Natural killer cell (primary cell): ENCODE measurements at regions not wholly inside any gene's neighbourhood (a gene's known extent, or its start where the extent isn't known, plus 50 kb on each side); places are given as distances from the start of the nearest gene placed in this dataset.

Experiments used
- ATAC-seq, 3 donors: fragments of 150-1000 bp in 2 of 3; fragments of 200-7000 bp in 1 of 3; cut with Tn5 transposase; 1 replicate in 1 of 3; 2 replicates in 2 of 3; pipeline ENCODE4 v1.10.0; 2021; ENCODE audit warnings: mild to moderate bottlenecking in 2 of 3, moderate library complexity in 2 of 3
- DNase-seq, 2 donors: peaks; one replicate each; pipeline versions ENCODE4 v3.0.0 to v3.0.0-alpha.2; 2013 to 2021; ENCODE audit warnings: mixed read lengths in 1 of 2
- H3K27ac ChIP-seq: one replicate; pipeline ENCODE4 v1.5.1; 2013; ENCODE audit warnings: mild to moderate bottlenecking, low read length
- H3K27me3 ChIP-seq: one replicate; pipeline ENCODE4 v1.6.1; 2013; ENCODE audit warnings: low read length; ENCODE audit not compliant: control insufficient read depth, insufficient read depth
- H3K36me3 ChIP-seq: one replicate; pipeline ENCODE4 v1.6.1; 2013; ENCODE audit warnings: low read length; ENCODE audit not compliant: control insufficient read depth, insufficient read depth
- H3K4me1 ChIP-seq: one replicate; pipeline ENCODE4 v1.6.1; 2013; ENCODE audit warnings: low read length; ENCODE audit not compliant: control insufficient read depth, insufficient read depth
- H3K4me3 ChIP-seq: one replicate; pipeline ENCODE4 v1.5.1; 2013; ENCODE audit warnings: low read length
- H3K9me3 ChIP-seq: one replicate; pipeline ENCODE4 v1.6.1; 2013; ENCODE audit warnings: low read length; ENCODE audit not compliant: control insufficient read depth, insufficient read depth
- H3K27ac Mint-ChIP-seq, 2 donors: one replicate each; pipeline ENCODE4 v1.8.0; 2022; ENCODE audit warnings: mild to moderate bottlenecking in 2 of 2, mixed read lengths in 2 of 2, moderate library complexity in 1 of 2
- H3K27me3 Mint-ChIP-seq, 2 donors: one replicate each; pipeline ENCODE4 v1.8.0; 2022; ENCODE audit warnings: low read depth in 2 of 2, mixed read lengths in 2 of 2
- H3K36me3 Mint-ChIP-seq: one replicate; pipeline ENCODE4 v1.8.0; 2022; ENCODE audit warnings: mixed read lengths
- H3K4me1 Mint-ChIP-seq, 2 donors: one replicate each; pipeline ENCODE4 v1.8.0; 2022; ENCODE audit warnings: mixed read lengths in 2 of 2
- H3K4me3 Mint-ChIP-seq: one replicate; pipeline ENCODE4 v1.8.0; 2022; ENCODE audit warnings: mild to moderate bottlenecking, moderate library complexity, mixed read lengths
- H3K9me3 Mint-ChIP-seq, 2 donors: one replicate each; pipeline ENCODE4 v1.8.0; 2022; ENCODE audit warnings: mixed read lengths in 2 of 2
- WGBS: methylation state at CpG from one replicate; pipeline ENCODE4 v1.1.7; 2013; ENCODE audit warnings: missing lambda C conversion rate; ENCODE audit not compliant: insufficient coverage; 5-methylcytosine and 5-hydroxymethylcytosine counted together
- intact Hi-C: fragments of 100-400 bp; cut with micrococcal nuclease; formaldehyde crosslinking; loops from one replicate; pipeline ENCODE4 v1.14.2; 2022
- TF ChIP-seq, protein P1 (sequence below): fragments of 200-600 bp; IDR thresholded peaks from one replicate; pipeline ENCODE4 v1.8.0; 2022; ENCODE audit warnings: antibody characterized with exemption

- Histone ChIP-seq H3K27me3 (no peaks in the 10 kb centered on the region), H3K4me3 (no peak overlapping the region), H3K27ac (no peak overlapping the region), H3K36me3 (no peaks in the 10 kb centered on the region), H3K9me3 (no peaks in the 10 kb centered on the region), H3K4me1 (no peaks in the 10 kb centered on the region)
- Mint-ChIP-seq H3K27ac (no peak overlapping the region), H3K9me3 (peaks cover 3 to 11% of the 10 kb centered on the region in 2 donors), H3K4me3 (no peak overlapping the region), H3K4me1 (no peaks in the 10 kb centered on the region), H3K27me3 (no peaks in the 10 kb centered on the region), H3K36me3 (no peaks in the 10 kb centered on the region)
- no peak for ATAC-seq
- 67% methylated on average over 1 of the region's 2 CpGs for WGBS
- TF ChIP-seq, protein P1, sequence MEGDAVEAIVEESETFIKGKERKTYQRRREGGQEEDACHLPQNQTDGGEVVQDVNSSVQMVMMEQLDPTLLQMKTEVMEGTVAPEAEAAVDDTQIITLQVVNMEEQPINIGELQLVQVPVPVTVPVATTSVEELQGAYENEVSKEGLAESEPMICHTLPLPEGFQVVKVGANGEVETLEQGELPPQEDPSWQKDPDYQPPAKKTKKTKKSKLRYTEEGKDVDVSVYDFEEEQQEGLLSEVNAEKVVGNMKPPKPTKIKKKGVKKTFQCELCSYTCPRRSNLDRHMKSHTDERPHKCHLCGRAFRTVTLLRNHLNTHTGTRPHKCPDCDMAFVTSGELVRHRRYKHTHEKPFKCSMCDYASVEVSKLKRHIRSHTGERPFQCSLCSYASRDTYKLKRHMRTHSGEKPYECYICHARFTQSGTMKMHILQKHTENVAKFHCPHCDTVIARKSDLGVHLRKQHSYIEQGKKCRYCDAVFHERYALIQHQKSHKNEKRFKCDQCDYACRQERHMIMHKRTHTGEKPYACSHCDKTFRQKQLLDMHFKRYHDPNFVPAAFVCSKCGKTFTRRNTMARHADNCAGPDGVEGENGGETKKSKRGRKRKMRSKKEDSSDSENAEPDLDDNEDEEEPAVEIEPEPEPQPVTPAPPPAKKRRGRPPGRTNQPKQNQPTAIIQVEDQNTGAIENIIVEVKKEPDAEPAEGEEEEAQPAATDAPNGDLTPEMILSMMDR: no peak
- intact Hi-C loops: no loop called here
- DNase-seq: no peak
Observed at GRCh38 chr3:117489663-117490079, 780.1 kb downstream of the TUSC7 start.

- WGBS: 89% methylated on average over 1 of the region's 1 CpG
- no peak overlapping the region for H3K27ac ChIP-seq
- ATAC-seq: no peak
- no peaks in the 10 kb centered on the region for H3K27me3 ChIP-seq
- Mint-ChIP-seq H3K4me3 (no peak overlapping the region), H3K9me3 (peaks cover 3 to 11% of the 10 kb centered on the region in 2 donors), H3K4me1 (no peaks in the 10 kb centered on the region), H3K27ac (no peak overlapping the region), H3K36me3 (no peaks in the 10 kb centered on the region), H3K27me3 (no peaks in the 10 kb centered on the region)
- no peaks in the 10 kb centered on the region for H3K36me3 ChIP-seq
- intact Hi-C loops: no loop called here
- TF ChIP-seq, protein P1: no peak
- no peaks in the 10 kb centered on the region for H3K4me1 ChIP-seq
- no peak for DNase-seq
- no peak overlapping the region for H3K4me3 ChIP-seq
- no peaks in the 10 kb centered on the region for H3K9me3 ChIP-seq
Observed at GRCh38 chr3:117490716-117491115, 781.1 kb downstream of the TUSC7 start.

DNA sequence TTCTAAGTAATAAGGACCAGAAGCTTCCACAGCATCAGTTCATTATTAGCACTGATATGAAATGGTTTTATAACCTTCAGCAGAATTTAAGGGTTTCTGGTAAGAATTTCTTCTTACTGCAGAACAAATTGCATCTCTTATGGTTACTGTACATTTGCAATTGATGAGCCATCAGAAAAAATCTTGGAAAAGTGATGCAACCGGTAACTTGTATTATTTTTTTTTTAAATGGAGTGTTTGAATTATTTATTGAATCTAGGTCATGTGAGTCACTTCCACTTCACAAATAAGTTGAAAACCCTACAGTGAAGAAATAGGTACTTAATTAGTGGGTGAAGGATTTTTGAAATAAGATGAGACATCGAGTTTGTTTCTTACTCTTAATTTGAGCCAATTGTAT is 786.0 kb downstream of the TUSC7 start:
- Mint-ChIP-seq H3K4me1 (no peaks in the 10 kb centered on the region), H3K27me3 (no peaks in the 10 kb centered on the region), H3K9me3 (peaks cover 7 to 8% of the 10 kb centered on the region in 2 donors), H3K27ac (no peak overlapping the region), H3K4me3 (no peak overlapping the region), H3K36me3 (no peaks in the 10 kb centered on the region)
- Histone ChIP-seq H3K27ac (no peak overlapping the region), H3K27me3 (no peaks in the 10 kb centered on the region), H3K4me3 (no peak overlapping the region), H3K4me1 (no peaks in the 10 kb centered on the region), H3K9me3 (no peaks in the 10 kb centered on the region), H3K36me3 (no peaks in the 10 kb centered on the region)
- DNase-seq: no peak
- TF ChIP-seq, protein P1: no peak
- intact Hi-C loops: no loop called here
- WGBS: 100% methylated on average over 1 of the region's 2 CpGs
- no peak for ATAC-seq

GRCh38 chr3:117499189-117499870 is 789.8 kb downstream of the TUSC7 start:
- H3K27ac Mint-ChIP-seq: no peak overlapping the region
- H3K4me1 Mint-ChIP-seq: no peaks in the 10 kb centered on the region
- Histone ChIP-seq H3K27me3 (no peaks in the 10 kb centered on the region), H3K9me3 (no peaks in the 10 kb centered on the region), H3K4me3 (no peak overlapping the region), H3K27ac (no peak overlapping the region), H3K4me1 (no peaks in the 10 kb centered on the region), H3K36me3 (no peaks in the 10 kb centered on the region)
- ATAC-seq (no peak), DNase-seq (no peak)
- peaks cover 7 to 12% of the 10 kb centered on the region in 2 donors for H3K9me3 Mint-ChIP-seq
- H3K27me3 Mint-ChIP-seq: no peaks in the 10 kb centered on the region
- WGBS: 75% methylated on average over 1 of the region's 4 CpGs
- H3K36me3 Mint-ChIP-seq: no peaks in the 10 kb centered on the region
- intact Hi-C loops: no loop called here
- no peak overlapping the region for H3K4me3 Mint-ChIP-seq
- TF ChIP-seq, protein P1: no peak
